ENCODE measurements at regions not wholly inside any gene's neighbourhood (a gene's known extent, or its start where the extent isn't known, plus 50 kb on each side); places are given as distances from the start of the nearest gene placed in this dataset.

DNA sequence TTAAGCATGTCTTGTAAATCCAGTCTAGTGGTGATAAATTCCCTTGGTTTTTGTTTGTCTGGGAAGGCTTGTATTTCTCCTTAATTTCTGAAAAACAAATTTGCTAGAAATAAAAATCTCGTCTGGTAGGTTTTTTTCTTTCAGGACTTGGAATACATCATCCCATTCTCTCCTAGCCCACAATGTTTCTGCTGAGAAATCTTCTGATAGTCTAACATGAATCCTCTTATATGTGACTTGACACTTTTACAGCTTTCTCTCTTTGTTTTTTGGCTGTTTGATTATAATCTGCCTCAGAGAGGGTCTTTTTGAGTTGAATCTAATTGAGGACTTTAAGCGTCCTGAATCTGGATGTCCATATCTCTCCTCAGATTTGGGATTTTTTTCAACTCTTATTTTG lies 104.9 kb downstream of the FEM1C start:
- H3K4me2 ChIP-seq (ENCODE audit: low read depth, low read length), result no peak overlapping the region
- no peaks in the 10 kb centered on the region for H3K9me3 ChIP-seq (ENCODE audit: low read length)
- H3K27ac ChIP-seq (ENCODE audit: extremely low read length, insufficient read depth, low read length), result no peak overlapping the region
- DNase-seq (ENCODE audit: low spot score) (no peak), ATAC-seq (no peak), FAIRE-seq (no peak)
- ChIA-PET CTCF (ENCODE audit: low intra/inter-chr PET ratio, low total read pairs) (no interaction called here), POLR2A (no interaction called here)
- H4K20me1 ChIP-seq (ENCODE audit: insufficient read depth, low read length), result no peaks in the 10 kb centered on the region
- WGBS (ENCODE audit: low lambda C conversion rate), result 3% methylated on average over 2 of the region's 2 CpGs
- no peaks in the 10 kb centered on the region for H3K27me3 ChIP-seq (ENCODE audit: control insufficient read depth in 1 of 2, insufficient read depth in 2 of 2, low read length in 2 of 2)
- H3K36me3 ChIP-seq (replicated peaks in 1 of 2; ENCODE audit: control insufficient read depth in 1 of 2, insufficient read depth in 2 of 2, low read length in 2 of 2), result no peaks in the 10 kb centered on the region
- TF ChIP-seq CHD4 (IDR thresholded peaks at IDR 0.05; ENCODE audit: borderline replicate concordance, low read length) (no peak), ZBTB42 (CRISPR knock-in tag; IDR thresholded peaks at IDR 0.05) (no peak), MED13 (CRISPR knock-in tag; IDR thresholded peaks at IDR 0.05) (no peak), SP5 (CRISPR knock-in tag; IDR thresholded peaks at IDR 0.05; ENCODE audit: borderline replicate concordance, low read depth) (no peak), PCBP2 (optimal IDR thresholded peaks at IDR 0.05; ENCODE audit: low read depth, low read length, poor library complexity, severe bottlenecking) (no peak), ZNF556 (CRISPR knock-in tag; IDR thresholded peaks at IDR 0.05; ENCODE audit: borderline replicate concordance) (no peak)
- intact Hi-C loops (cut with micrococcal nuclease; ENCODE audit: unreplicated experiment), result no loop called here
- BruUV-seq (replicated peaks), result no TSS peak
- H3K9ac ChIP-seq (ENCODE audit: insufficient read depth, low read depth, low read length), result no peak overlapping the region
- no peak overlapping the region for H2AFZ ChIP-seq (ENCODE audit: low read length)
- H3K79me2 ChIP-seq (ENCODE audit: insufficient read depth, low read length), result no peaks in the 10 kb centered on the region
- in situ Hi-C loops (cut with HindIII; ENCODE audit: extremely low pct_ligation_motif_present, low pct_unique_long_range_greater_than_20kb), result no loop called here
- no peaks in the 10 kb centered on the region for H3K4me1 ChIP-seq (ENCODE audit: insufficient read depth, low read length)
- no peak overlapping the region for H3K4me3 ChIP-seq (replicated peaks in 1 of 3; ENCODE audit: insufficient read depth in 1 of 3, low read depth in 2 of 3, low read length in 3 of 3)

DNA sequence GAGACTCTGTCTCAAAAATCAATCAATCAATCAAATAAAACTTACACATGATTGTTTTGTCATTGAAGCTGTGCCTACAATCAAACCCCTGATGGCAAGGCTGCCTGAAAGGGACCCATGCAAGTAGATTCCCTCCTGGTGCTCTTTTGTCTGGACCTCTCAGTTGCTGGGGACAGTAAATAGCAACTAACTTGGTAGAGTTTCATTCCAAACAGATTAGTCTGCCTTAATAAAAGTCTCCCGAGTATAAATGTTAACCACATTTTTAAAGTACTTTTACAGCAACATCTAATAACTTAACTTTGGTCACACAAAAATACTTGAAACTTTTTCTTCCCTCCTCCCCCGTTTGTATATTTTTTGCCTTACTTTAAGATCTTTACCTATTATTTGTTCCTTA lies 105.5 kb downstream of the FEM1C start:
- ChIA-PET POLR2A (no interaction called here), CTCF (ENCODE audit: low intra/inter-chr PET ratio, low total read pairs) (no interaction called here)
- H3K4me1 ChIP-seq (ENCODE audit: insufficient read depth, low read length), result no peaks in the 10 kb centered on the region
- H3K79me2 ChIP-seq (ENCODE audit: insufficient read depth, low read length), result no peaks in the 10 kb centered on the region
- intact Hi-C loops (cut with micrococcal nuclease; ENCODE audit: unreplicated experiment), result no loop called here
- no peak overlapping the region for H3K27ac ChIP-seq (ENCODE audit: extremely low read length, insufficient read depth, low read length)
- no peak for FAIRE-seq
- BruUV-seq (replicated peaks), result no TSS peak
- no peaks in the 10 kb centered on the region for H4K20me1 ChIP-seq (ENCODE audit: insufficient read depth, low read length)
- WGBS (ENCODE audit: low lambda C conversion rate), result 8% methylated on average over 2 of the region's 2 CpGs
- H3K9ac ChIP-seq (ENCODE audit: insufficient read depth, low read depth, low read length), result no peak overlapping the region
- TF ChIP-seq ZNF12 (CRISPR knock-in tag; IDR thresholded peaks at IDR 0.05) (no peak), AKAP8 (CRISPR knock-in tag; IDR thresholded peaks at IDR 0.05) (no peak), TAF1 (CRISPR knock-in tag; IDR thresholded peaks at IDR 0.05) (no peak)
- TF ChIP-seq, protein P1, sequence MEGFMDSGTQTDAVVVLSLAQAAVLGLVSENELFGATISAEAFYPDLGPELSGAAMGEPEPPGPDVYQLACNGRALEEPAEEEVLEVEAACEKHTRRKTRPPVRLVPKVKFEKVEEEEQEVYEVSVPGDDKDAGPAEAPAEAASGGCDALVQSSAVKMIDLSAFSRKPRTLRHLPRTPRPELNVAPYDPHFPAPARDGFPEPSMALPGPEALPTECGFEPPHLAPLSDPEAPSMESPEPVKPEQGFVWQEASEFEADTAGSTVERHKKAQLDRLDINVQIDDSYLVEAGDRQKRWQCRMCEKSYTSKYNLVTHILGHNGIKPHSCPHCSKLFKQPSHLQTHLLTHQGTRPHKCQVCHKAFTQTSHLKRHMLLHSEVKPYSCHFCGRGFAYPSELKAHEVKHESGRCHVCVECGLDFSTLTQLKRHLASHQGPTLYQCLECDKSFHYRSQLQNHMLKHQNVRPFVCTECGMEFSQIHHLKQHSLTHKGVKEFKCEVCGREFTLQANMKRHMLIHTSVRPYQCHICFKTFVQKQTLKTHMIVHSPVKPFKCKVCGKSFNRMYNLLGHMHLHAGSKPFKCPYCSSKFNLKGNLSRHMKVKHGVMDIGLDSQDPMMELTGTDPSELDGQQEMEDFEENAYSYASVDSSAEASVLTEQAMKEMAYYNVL (CRISPR knock-in tag; IDR thresholded peaks at IDR 0.05; ENCODE audit: borderline replicate concordance), result no peak
- TF ChIP-seq, protein P2, sequence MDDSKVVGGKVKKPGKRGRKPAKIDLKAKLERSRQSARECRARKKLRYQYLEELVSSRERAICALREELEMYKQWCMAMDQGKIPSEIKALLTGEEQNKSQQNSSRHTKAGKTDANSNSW (CRISPR knock-in tag; IDR thresholded peaks at IDR 0.05; ENCODE audit: borderline replicate concordance), result no peak
- TF ChIP-seq, protein P3, sequence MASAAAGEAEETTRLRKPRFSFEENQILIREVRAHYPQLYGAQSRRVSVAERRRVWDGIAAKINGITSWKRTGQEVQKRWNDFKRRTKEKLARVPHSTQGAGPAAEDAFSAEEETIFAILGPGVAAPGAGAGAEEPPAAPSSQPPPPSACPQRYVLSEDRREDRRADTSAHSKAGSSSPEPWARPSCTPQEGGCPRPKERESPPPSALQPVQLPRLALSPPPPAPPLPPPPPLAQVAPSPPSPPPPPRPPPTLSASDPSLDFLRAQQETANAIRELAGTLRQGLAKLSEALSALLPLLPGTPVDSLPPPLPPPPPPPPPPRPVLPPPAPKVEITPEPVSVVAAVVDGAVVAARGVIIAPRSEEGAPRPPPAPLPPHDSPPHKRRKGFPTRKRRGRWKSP (CRISPR knock-in tag; IDR thresholded peaks at IDR 0.05), result no peak
- TF ChIP-seq, protein P4, sequence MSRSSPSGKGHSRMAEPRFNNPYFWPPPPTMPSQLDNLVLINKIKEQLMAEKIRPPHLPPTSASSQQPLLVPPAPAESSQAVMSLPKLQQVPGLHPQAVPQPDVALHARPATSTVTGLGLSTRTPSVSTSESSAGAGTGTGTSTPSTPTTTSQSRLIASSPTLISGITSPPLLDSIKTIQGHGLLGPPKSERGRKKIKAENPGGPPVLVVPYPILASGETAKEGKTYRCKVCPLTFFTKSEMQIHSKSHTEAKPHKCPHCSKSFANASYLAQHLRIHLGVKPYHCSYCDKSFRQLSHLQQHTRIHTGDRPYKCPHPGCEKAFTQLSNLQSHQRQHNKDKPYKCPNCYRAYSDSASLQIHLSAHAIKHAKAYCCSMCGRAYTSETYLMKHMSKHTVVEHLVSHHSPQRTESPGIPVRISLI (CRISPR knock-in tag; IDR thresholded peaks at IDR 0.05; ENCODE audit: borderline replicate concordance), result no peak
- H3K4me2 ChIP-seq (ENCODE audit: low read depth, low read length), result no peak overlapping the region
- no peak for ATAC-seq
- no peaks in the 10 kb centered on the region for H3K36me3 ChIP-seq (replicated peaks in 1 of 2; ENCODE audit: control insufficient read depth in 1 of 2, insufficient read depth in 2 of 2, low read length in 2 of 2)
- no peaks in the 10 kb centered on the region for H3K27me3 ChIP-seq (ENCODE audit: control insufficient read depth in 1 of 2, insufficient read depth in 2 of 2, low read length in 2 of 2)
- no peaks in the 10 kb centered on the region for H3K9me3 ChIP-seq (ENCODE audit: low read length)
- in situ Hi-C loops (cut with HindIII; ENCODE audit: extremely low pct_ligation_motif_present, low pct_unique_long_range_greater_than_20kb), result no loop called here
- DNase-seq (ENCODE audit: low spot score), result no peak
- no peak overlapping the region for H2AFZ ChIP-seq (ENCODE audit: low read length)
- no peak overlapping the region for H3K4me3 ChIP-seq (replicated peaks in 1 of 3; ENCODE audit: insufficient read depth in 1 of 3, low read depth in 2 of 3, low read length in 3 of 3)
